ENCODE measurements at regions not wholly inside any gene's neighbourhood (a gene's known extent, or its start where the extent isn't known, plus 50 kb on each side); places are given as distances from the start of the nearest gene placed in this dataset.

DNA sequence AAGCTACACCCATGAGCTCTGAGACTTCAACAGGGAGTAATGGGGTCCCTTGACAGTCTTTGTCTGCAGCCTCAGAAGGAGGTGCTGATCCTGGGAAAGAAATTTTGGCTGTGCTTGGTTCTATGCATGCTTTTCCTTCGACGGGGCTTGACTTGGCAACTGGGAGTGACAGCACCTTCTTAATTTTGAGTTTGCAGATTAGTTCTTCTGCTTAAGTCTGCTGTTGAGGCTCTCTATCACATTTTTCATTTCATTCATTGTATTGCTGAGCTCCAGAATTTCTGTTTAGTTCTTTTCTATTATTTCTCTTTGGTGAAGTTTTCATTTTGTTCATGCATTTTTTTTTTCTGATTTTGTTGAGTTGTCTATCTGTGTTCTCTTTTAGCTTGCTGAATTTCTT lies 125.6 kb downstream of the SNX19 start:
- no peaks in the 10 kb centered on the region for H3K36me3 ChIP-seq (ENCODE audit: control insufficient read depth, insufficient read depth, low read length)
- no peak overlapping the region for H3K4me3 ChIP-seq (ENCODE audit: low read depth, low read length)
- no peaks in the 10 kb centered on the region for H3K27me3 ChIP-seq (ENCODE audit: control insufficient read depth, insufficient read depth, low read length)
- no peaks in the 10 kb centered on the region for H3K9me3 ChIP-seq (ENCODE audit: control insufficient read depth, insufficient read depth, low read length)
- no peak overlapping the region for H3K27ac ChIP-seq (ENCODE audit: low read depth, low read length)
- no peak overlapping the region for H3K9ac ChIP-seq (ENCODE audit: low read depth, low read length)
- no peaks in the 10 kb centered on the region; the same call in 1 of the 2 replicates for H3K4me1 ChIP-seq (ENCODE audit: control insufficient read depth, insufficient read depth, low read length)

DNA sequence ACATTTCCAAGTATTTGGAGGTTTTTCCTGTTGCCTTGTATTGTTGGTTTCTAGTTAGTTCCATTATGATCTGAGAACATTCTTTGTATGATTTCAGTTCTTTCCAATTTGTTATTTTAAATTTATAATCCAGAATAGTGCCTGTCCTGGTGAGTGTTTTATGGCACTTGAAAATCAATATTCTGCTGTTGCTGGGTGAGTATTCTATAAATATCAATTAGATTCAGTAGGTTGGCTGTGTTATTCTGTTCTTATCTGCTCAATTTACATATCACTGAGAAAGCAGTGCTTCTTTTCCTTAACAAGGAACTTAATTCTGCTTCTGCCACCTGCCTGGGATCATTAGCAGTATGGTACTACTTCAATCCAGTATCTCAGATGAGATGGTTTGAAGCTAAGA lies 123.5 kb downstream of the SNX19 start:
- H3K36me3 ChIP-seq (ENCODE audit: control insufficient read depth, insufficient read depth, low read length): no peaks in the 10 kb centered on the region

GRCh38 chr11:130796828-130797227 lies 119.5 kb downstream of the SNX19 start:
- Histone ChIP-seq H3K27me3 (ENCODE audit: control insufficient read depth, insufficient read depth, low read length) (no peaks in the 10 kb centered on the region), H3K4me1 (ENCODE audit: control insufficient read depth, insufficient read depth, low read length) (no peaks in the 10 kb centered on the region), H3K4me3 (ENCODE audit: low read depth, low read length) (no peak overlapping the region), H3K9me3 (ENCODE audit: control insufficient read depth, insufficient read depth, low read length) (no peaks in the 10 kb centered on the region), H3K9ac (ENCODE audit: low read depth, low read length) (no peak overlapping the region), H3K36me3 (ENCODE audit: control insufficient read depth, insufficient read depth, low read length) (no peaks in the 10 kb centered on the region), H3K27ac (ENCODE audit: low read depth, low read length) (no peak overlapping the region)

More for the DNA sequence above, 123.5 kb downstream of the SNX19 start:
- H3K4me3 ChIP-seq (ENCODE audit: low read depth, low read length): no peak overlapping the region
- no peaks in the 10 kb centered on the region for H3K27me3 ChIP-seq (ENCODE audit: control insufficient read depth, insufficient read depth, low read length)
- H3K4me1 ChIP-seq (ENCODE audit: control insufficient read depth, insufficient read depth, low read length): no peaks in the 10 kb centered on the region
- H3K9ac ChIP-seq (ENCODE audit: low read depth, low read length): no peak overlapping the region
- no peak overlapping the region for H3K27ac ChIP-seq (ENCODE audit: low read depth, low read length)
- H3K9me3 ChIP-seq (ENCODE audit: control insufficient read depth, insufficient read depth, low read length): no peaks in the 10 kb centered on the region

- Histone ChIP-seq H3K9me3 (ENCODE audit: control insufficient read depth, insufficient read depth, low read length) (no peaks in the 10 kb centered on the region), H3K27ac (ENCODE audit: low read depth, low read length) (no peak overlapping the region), H3K4me1 (ENCODE audit: control insufficient read depth, insufficient read depth, low read length) (peaks cover 10% of the 10 kb centered on the region), H3K9ac (ENCODE audit: low read depth, low read length) (no peak overlapping the region), H3K4me3 (ENCODE audit: low read depth, low read length) (no peak overlapping the region), H3K36me3 (ENCODE audit: control insufficient read depth, insufficient read depth, low read length) (no peaks in the 10 kb centered on the region), H3K27me3 (ENCODE audit: control insufficient read depth, insufficient read depth, low read length) (no peaks in the 10 kb centered on the region)
Measured at GRCh38 chr11:130798280-130798679, 118.0 kb downstream of the SNX19 start.

- Histone ChIP-seq H3K36me3 (ENCODE audit: control insufficient read depth, insufficient read depth, low read length) (no peaks in the 10 kb centered on the region), H3K27ac (ENCODE audit: low read depth, low read length) (no peak overlapping the region), H3K9me3 (ENCODE audit: control insufficient read depth, insufficient read depth, low read length) (no peaks in the 10 kb centered on the region), H3K27me3 (ENCODE audit: control insufficient read depth, insufficient read depth, low read length) (no peaks in the 10 kb centered on the region), H3K9ac (ENCODE audit: low read depth, low read length) (no peak overlapping the region), H3K4me3 (ENCODE audit: low read depth, low read length) (no peak overlapping the region), H3K4me1 (ENCODE audit: control insufficient read depth, insufficient read depth, low read length) (peaks cover 10% of the 10 kb centered on the region)
Measured at GRCh38 chr11:130798801-130799200, 117.5 kb downstream of the SNX19 start.

DNA sequence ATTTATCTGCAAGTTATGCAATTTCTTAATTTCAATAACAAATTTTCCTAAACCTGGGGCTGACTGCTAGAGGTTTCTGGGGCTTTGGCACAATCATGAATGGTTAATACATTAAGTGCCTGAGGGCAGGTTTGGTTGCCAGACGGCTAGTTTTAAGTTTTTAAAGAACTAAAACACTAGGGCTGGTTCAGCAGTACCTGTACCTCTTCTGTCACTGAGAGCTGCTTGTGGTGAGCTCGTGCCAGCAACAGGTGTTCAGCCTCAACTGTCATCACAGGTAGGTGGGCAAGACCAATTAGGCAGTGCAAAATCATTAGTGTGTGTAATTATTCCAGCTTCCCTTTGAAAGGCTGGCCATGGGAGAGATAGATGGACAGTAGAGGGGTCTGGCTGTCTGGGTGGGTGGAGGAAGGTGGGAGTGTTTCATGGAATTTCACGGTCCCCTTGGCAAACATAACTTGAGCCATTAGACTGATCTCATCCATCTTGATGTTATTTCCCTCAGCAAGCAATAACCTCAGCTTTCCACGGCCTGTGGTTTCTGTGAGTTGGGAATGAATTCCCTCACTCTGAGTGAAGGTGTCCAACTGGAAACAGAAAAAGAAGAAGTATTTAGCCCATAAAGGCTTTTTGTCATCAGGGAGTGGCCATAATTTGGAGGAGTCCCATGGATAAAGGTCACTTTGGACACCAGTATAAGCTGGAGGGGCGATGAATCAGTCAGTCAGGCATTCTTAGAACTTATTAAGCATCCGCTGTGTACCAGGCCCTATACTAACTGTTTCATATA lies 114.8 kb downstream of the SNX19 start:
- Histone ChIP-seq H3K9ac (ENCODE audit: low read depth, low read length) (no peak overlapping the region), H3K36me3 (ENCODE audit: control insufficient read depth, insufficient read depth, low read length) (no peaks in the 10 kb centered on the region), H3K27me3 (ENCODE audit: control insufficient read depth, insufficient read depth, low read length) (no peaks in the 10 kb centered on the region), H3K4me1 (ENCODE audit: control insufficient read depth, insufficient read depth, low read length) (peaks cover 21% of the 10 kb centered on the region), H3K4me3 (ENCODE audit: low read depth, low read length) (no peak overlapping the region), H3K27ac (ENCODE audit: low read depth, low read length) (no peak overlapping the region), H3K9me3 (ENCODE audit: control insufficient read depth, insufficient read depth, low read length) (no peaks in the 10 kb centered on the region)

DNA sequence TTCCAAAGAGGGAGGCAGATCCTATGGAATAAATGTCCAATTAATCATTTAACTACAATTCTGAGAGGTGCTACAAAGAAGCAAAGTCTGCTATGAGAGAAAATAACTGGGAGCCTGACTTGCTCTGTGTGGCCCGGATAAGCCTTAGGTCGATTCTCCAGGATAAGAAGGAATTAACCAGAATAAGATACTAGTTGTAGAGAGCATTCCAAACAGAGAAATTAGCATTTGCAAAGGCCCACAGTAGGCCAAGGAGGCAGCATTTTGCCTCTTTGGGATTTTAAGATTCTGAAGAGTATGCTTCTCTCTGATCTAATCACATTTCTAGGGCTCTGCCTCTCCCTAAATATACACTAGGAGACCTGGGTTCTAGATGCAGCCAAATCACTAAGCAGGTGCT lies 113.7 kb downstream of the SNX19 start:
- H3K4me1 ChIP-seq (ENCODE audit: control insufficient read depth, insufficient read depth, low read length): peaks cover 21% of the 10 kb centered on the region
- H3K27me3 ChIP-seq (ENCODE audit: control insufficient read depth, insufficient read depth, low read length): no peaks in the 10 kb centered on the region
- H3K9me3 ChIP-seq (ENCODE audit: control insufficient read depth, insufficient read depth, low read length): no peaks in the 10 kb centered on the region
- H3K27ac ChIP-seq (ENCODE audit: low read depth, low read length): peak overlapping the region; percentile 24
- no peak overlapping the region for H3K4me3 ChIP-seq (ENCODE audit: low read depth, low read length)
- H3K36me3 ChIP-seq (ENCODE audit: control insufficient read depth, insufficient read depth, low read length): no peaks in the 10 kb centered on the region
- H3K9ac ChIP-seq (ENCODE audit: low read depth, low read length): no peak overlapping the region

GRCh38 chr11:130804306-130805076 lies 111.8 kb downstream of the SNX19 start:
- Histone ChIP-seq H3K9me3 (ENCODE audit: control insufficient read depth, insufficient read depth, low read length) (no peaks in the 10 kb centered on the region), H3K4me3 (ENCODE audit: low read depth, low read length) (no peak overlapping the region), H3K4me1 (ENCODE audit: control insufficient read depth, insufficient read depth, low read length) (peaks cover 21% of the 10 kb centered on the region), H3K27ac (ENCODE audit: low read depth, low read length) (no peak overlapping the region), H3K9ac (ENCODE audit: low read depth, low read length) (no peak overlapping the region), H3K27me3 (ENCODE audit: control insufficient read depth, insufficient read depth, low read length) (no peaks in the 10 kb centered on the region), H3K36me3 (ENCODE audit: control insufficient read depth, insufficient read depth, low read length) (no peaks in the 10 kb centered on the region)

GRCh38 chr11:130806746-130807145 lies 109.5 kb downstream of the SNX19 start:
- Histone ChIP-seq H3K4me3 (ENCODE audit: low read depth, low read length) (no peak overlapping the region), H3K4me1 (ENCODE audit: control insufficient read depth, insufficient read depth, low read length) (peaks cover 21% of the 10 kb centered on the region), H3K27me3 (ENCODE audit: control insufficient read depth, insufficient read depth, low read length) (no peaks in the 10 kb centered on the region), H3K27ac (ENCODE audit: low read depth, low read length) (no peak overlapping the region), H3K9me3 (ENCODE audit: control insufficient read depth, insufficient read depth, low read length) (no peaks in the 10 kb centered on the region), H3K9ac (ENCODE audit: low read depth, low read length) (no peak overlapping the region), H3K36me3 (ENCODE audit: control insufficient read depth, insufficient read depth, low read length) (no peaks in the 10 kb centered on the region)

GRCh38 chr11:130808541-130808940 lies 107.7 kb downstream of the SNX19 start:
- H3K9ac ChIP-seq (ENCODE audit: low read depth, low read length): no peak overlapping the region
- no peaks in the 10 kb centered on the region for H3K27me3 ChIP-seq (ENCODE audit: control insufficient read depth, insufficient read depth, low read length)
- no peak overlapping the region for H3K27ac ChIP-seq (ENCODE audit: low read depth, low read length)
- H3K4me3 ChIP-seq (ENCODE audit: low read depth, low read length): no peak overlapping the region
- no peaks in the 10 kb centered on the region for H3K36me3 ChIP-seq (ENCODE audit: control insufficient read depth, insufficient read depth, low read length)
- H3K9me3 ChIP-seq (ENCODE audit: control insufficient read depth, insufficient read depth, low read length): no peaks in the 10 kb centered on the region
- peaks cover 11% of the 10 kb centered on the region for H3K4me1 ChIP-seq (ENCODE audit: control insufficient read depth, insufficient read depth, low read length)

DNA sequence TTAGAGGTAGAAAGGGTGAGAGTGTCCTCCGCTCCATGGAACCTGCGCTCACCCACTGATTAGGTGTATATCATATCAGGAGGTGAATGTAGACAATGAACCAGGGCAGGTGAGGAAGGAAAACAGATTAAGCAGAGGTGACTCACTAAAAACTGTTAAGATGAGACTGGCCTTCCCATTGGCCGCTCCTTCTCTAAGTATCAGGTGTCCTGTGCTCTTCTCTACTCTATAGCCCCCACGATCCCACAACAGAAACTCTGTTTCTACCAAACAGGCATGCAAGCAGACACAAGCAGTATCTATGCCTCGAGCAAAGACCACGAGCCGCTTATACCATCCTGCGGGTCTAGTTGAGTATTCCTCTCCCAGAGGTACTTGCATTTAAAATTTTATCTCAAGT lies 103.1 kb downstream of the SNX19 start:
- no peak overlapping the region for H3K27ac ChIP-seq (ENCODE audit: low read depth, low read length)
- H3K9ac ChIP-seq (ENCODE audit: low read depth, low read length): no peak overlapping the region
- H3K36me3 ChIP-seq (ENCODE audit: control insufficient read depth, insufficient read depth, low read length): no peaks in the 10 kb centered on the region
- H3K27me3 ChIP-seq (ENCODE audit: control insufficient read depth, insufficient read depth, low read length): no peaks in the 10 kb centered on the region
- H3K4me1 ChIP-seq (ENCODE audit: control insufficient read depth, insufficient read depth, low read length): no peaks in the 10 kb centered on the region; the same call in 1 of the 2 replicates
- H3K9me3 ChIP-seq (ENCODE audit: control insufficient read depth, insufficient read depth, low read length): no peaks in the 10 kb centered on the region
- H3K4me3 ChIP-seq (ENCODE audit: low read depth, low read length): no peak overlapping the region

All from HUES48 (cell line).